ENCODE measurements at regions not wholly inside any gene's neighbourhood (a gene's known extent, or its start where the extent isn't known, plus 50 kb on each side); places are given as distances from the start of the nearest gene placed in this dataset.

- TF ChIP-seq CTCF (IDR thresholded peaks at IDR 0.05; ENCODE audit: low read depth, low read length) = no peak
- no peak for DNase-seq (ENCODE audit: low read depth, low spot score)
- CTCF ChIA-PET = no interaction called here
- Histone ChIP-seq H3K9me3 (ENCODE audit: control insufficient read depth, insufficient read depth, low read length) (no peaks in the 10 kb centered on the region), H3K27me3 (ENCODE audit: control insufficient read depth, insufficient read depth, low read length) (peaks cover 3% of the 10 kb centered on the region), H3K27ac (ENCODE audit: low read depth, low read length) (no peak overlapping the region), H3K4me3 (ENCODE audit: low read depth, low read length) (no peak overlapping the region)
- POLR2A ChIA-PET = no interaction called here
These were observed 179.3 kb upstream of the PZP start for GRCh38 chr12:9387450-9387849.

- peaks cover 5% of the 10 kb centered on the region for H3K27me3 ChIP-seq (ENCODE audit: control insufficient read depth, insufficient read depth, low read length)
- no peak overlapping the region for H3K27ac ChIP-seq (ENCODE audit: low read depth, low read length)
- TF ChIP-seq CTCF (IDR thresholded peaks at IDR 0.05; ENCODE audit: low read depth, low read length) = no peak
- H3K9me3 ChIP-seq (ENCODE audit: control insufficient read depth, insufficient read depth, low read length) = no peaks in the 10 kb centered on the region
- ChIA-PET POLR2A (no interaction called here), CTCF (no interaction called here)
- H3K4me3 ChIP-seq (ENCODE audit: low read depth, low read length) = no peak overlapping the region
- no peak for DNase-seq (ENCODE audit: low read depth, low spot score)
These were observed 175.4 kb upstream of the PZP start for GRCh38 chr12:9383585-9383984.

GRCh38 chr12:9381619-9382018 is 173.4 kb upstream of the PZP start:
- H3K4me3 ChIP-seq (ENCODE audit: low read depth, low read length) = no peak overlapping the region
- ChIA-PET POLR2A (no interaction called here), CTCF (no interaction called here)
- H3K9me3 ChIP-seq (ENCODE audit: control insufficient read depth, insufficient read depth, low read length) = no peaks in the 10 kb centered on the region
- peaks cover 4% of the 10 kb centered on the region for H3K27me3 ChIP-seq (ENCODE audit: control insufficient read depth, insufficient read depth, low read length)
- DNase-seq (ENCODE audit: low read depth, low spot score) = no peak
- no peak for TF ChIP-seq CTCF (IDR thresholded peaks at IDR 0.05; ENCODE audit: low read depth, low read length)
- no peak overlapping the region for H3K27ac ChIP-seq (ENCODE audit: low read depth, low read length)

GRCh38 chr12:9380650-9381049 is 172.5 kb upstream of the PZP start:
- no peaks in the 10 kb centered on the region for H3K9me3 ChIP-seq (ENCODE audit: control insufficient read depth, insufficient read depth, low read length)
- no peak for DNase-seq (ENCODE audit: low read depth, low spot score)
- H3K27ac ChIP-seq (ENCODE audit: low read depth, low read length) = no peak overlapping the region
- H3K27me3 ChIP-seq (ENCODE audit: control insufficient read depth, insufficient read depth, low read length) = peaks cover 3% of the 10 kb centered on the region
- no peak for TF ChIP-seq CTCF (IDR thresholded peaks at IDR 0.05; ENCODE audit: low read depth, low read length)
- ChIA-PET POLR2A (no interaction called here), CTCF (no interaction called here)
- H3K4me3 ChIP-seq (ENCODE audit: low read depth, low read length) = no peak overlapping the region

- Histone ChIP-seq H3K4me3 (ENCODE audit: low read depth, low read length) (no peak overlapping the region), H3K27ac (ENCODE audit: low read depth, low read length) (no peak overlapping the region), H3K27me3 (ENCODE audit: control insufficient read depth, insufficient read depth, low read length) (peaks cover 8% of the 10 kb centered on the region), H3K9me3 (ENCODE audit: control insufficient read depth, insufficient read depth, low read length) (no peaks in the 10 kb centered on the region)
- ChIA-PET CTCF (no interaction called here), POLR2A (no interaction called here)
- TF ChIP-seq CTCF (IDR thresholded peaks at IDR 0.05; ENCODE audit: low read depth, low read length) = no peak
- no peak for DNase-seq (ENCODE audit: low read depth, low spot score)
These were observed 171.0 kb upstream of the PZP start for GRCh38 chr12:9379023-9379742.
